HG03025 (cell line): ENCODE measurements at regions not wholly inside any gene's neighbourhood (a gene's known extent, or its start where the extent isn't known, plus 50 kb on each side); places are given as distances from the start of the nearest gene placed in this dataset.
"Not testable (repeated sequence)": the region's sequence is repeated elsewhere in the genome, so short reads cannot be mapped to it uniquely, and the experiment has no call there.

Source experiments
- ATAC-seq: cut with Tn5 transposase; IDR thresholded peaks from one replicate; pipeline ENCODE4 v1.9.1; 2021; ENCODE audit warnings: mild to moderate bottlenecking, moderate library complexity; ENCODE audit not compliant: unreplicated experiment, low FRiP score

DNA sequence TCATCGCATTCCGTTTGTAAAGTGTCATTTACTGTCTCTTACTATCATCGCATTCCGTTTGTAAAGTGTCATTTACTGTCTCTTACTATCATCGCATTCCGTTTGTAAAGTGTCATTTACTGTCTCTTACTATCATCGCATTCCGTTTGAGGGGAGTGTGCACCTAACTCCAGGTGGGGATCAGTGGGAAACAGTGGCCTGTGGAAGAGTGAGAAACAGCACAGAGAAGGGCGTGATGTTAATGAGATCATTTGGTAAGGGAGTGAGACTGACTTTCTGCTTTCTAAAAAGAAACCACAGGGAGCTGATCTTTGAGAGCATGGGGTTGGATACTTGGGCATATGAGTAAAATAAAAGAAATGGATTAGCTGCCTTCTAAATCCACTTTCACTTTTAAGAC lies 77.5 kb upstream of the ZPLD1 start:
- ATAC-seq: not testable (repeated sequence)

DNA sequence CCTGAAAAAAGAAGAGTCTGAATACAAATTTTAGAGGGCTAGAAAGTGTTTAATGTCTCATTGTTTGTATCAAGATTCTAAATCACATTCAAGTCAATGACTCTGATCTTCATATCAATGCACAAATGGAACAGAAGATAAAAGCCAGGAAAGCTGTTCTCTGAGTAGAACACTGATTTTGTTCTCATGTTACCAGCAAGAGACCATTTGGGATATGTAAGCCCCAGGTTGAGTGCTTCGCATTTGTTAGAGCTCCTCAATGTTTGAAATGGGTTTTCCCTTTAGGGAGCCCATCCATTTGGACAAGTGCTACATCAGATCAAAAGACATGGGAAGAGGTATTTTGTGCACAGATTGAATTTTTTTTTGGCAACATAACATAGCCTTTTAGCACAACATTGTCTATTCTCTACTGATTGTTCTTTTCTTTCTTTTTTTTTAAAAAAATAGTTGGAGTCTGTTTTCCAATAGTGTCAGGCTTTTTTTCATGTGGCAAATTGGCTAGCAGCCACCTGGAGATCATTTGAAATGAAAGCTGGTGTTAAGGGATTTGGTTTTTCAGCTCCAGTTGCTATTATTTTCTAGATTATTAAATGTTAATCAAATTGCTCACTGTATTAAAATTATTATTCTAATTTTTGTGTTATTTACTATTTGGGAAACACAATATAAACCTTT lies 74.5 kb upstream of the ZPLD1 start:
- no peak for ATAC-seq

DNA sequence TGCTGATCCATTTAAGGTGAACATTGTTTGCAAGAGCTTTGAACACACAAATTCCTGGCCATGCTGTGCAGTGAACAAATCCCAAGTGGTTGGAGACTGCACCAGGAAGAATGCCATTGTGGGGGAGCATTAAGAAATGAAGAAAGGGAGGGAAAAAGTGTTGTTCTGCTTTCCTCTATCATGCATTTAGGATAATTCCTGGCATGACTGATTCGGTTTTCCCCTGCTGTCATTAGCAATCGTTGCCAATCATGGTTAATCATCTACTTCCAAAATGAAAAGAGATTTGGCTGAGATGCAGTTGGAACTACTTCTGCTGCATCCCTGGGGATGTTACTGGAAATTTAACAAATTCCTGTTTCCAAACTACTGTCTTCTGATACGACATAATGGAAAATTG lies 73.7 kb upstream of the ZPLD1 start:
- ATAC-seq: no peak

DNA sequence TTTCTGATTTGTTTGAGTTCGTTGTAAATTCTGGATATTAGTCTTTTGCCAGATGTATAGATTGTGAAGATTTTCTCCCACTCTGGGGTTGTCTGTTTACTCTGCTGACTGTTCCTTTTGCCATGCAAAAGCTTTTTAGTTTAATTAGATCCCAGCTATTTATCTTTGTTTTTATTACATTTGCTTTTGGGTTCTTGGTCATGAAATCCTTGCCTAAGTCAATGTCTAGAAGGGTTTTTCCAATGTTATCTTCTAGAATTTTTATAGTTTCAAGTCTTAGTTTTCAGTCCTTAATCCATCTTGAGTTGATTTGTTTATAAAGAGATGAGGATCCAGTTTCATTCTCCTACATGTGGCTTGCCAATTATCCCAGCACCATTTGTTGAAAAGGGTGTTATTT lies 68.7 kb upstream of the ZPLD1 start:
- ATAC-seq: not testable (repeated sequence)

DNA sequence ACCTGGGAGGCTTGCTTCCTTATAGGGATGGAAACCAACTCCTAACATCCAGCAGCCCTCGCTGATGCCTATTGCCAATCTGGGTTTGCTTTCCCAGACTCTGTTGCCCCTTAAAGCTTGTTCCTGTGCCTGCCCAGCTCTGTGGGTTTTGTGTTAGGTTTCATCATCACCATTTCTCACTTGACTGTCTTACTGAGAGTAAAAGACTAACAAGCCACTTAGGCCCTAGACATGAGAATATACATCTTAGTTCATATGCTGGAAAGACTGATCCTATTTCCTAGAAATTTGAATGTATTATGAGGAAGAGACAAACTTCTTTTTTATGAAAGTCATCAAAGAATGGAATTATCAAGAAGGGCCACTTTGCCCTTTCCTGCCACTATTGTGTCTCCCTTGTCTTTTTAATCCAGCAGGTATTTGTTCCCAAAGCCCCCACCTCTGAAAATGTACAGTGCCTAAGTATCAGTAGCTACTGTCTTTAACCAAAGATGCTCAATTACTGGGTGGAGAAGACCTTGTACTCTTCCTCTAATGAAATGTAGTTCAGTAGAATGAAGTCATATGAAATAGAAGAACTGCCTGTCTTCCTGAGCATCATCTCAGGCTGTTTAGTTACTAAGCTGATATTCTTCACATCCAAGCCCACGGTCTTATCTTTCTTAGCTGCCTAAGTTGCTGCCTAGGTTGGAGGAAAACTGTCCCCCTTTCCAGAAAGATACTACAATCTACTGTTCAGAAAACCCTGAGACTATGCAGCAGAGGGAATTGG lies 59.8 kb upstream of the ZPLD1 start:
- ATAC-seq: no peak

DNA sequence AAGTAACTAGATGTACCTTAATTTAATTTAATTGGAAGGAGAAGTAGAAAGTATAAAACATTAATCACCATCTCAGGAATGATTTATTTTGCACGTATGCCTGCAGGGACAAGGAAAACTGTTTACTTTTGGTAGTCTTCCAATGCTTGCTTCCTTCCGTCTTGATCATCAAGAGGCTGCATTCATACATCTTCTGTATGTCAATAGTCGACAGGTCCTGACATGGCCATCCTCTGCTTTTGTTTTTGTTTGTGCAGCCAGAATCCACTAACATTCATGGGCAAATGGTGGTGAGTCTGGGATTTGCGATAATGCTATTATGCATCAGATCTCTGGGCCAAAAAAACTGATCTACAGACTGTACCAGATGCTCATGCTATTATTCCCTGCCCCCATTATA lies 56.6 kb upstream of the ZPLD1 start:
- no peak for ATAC-seq

DNA sequence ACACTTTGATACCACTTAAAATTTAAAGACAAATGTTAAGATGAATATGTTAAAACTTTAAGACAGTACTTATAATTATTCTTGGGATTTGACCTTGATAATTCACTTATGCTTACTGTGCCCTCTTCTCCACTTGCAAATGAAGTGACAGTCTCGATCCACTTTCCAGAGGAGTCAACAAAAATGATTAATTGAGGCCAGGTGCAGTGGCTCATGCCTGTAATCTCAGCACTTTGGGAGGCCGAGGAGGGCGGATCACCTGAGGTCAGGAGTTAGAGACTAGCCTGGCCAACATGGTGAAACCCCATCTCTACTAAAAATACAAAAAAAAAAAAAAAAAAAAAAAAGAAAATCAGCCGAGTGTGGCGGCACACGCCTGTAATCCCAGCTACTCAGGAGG lies 52.6 kb upstream of the ZPLD1 start:
- ATAC-seq: not testable (repeated sequence)
